ENCODE measurements at regions not wholly inside any gene's neighbourhood (a gene's known extent, or its start where the extent isn't known, plus 50 kb on each side); places are given as distances from the start of the nearest gene placed in this dataset.

DNA sequence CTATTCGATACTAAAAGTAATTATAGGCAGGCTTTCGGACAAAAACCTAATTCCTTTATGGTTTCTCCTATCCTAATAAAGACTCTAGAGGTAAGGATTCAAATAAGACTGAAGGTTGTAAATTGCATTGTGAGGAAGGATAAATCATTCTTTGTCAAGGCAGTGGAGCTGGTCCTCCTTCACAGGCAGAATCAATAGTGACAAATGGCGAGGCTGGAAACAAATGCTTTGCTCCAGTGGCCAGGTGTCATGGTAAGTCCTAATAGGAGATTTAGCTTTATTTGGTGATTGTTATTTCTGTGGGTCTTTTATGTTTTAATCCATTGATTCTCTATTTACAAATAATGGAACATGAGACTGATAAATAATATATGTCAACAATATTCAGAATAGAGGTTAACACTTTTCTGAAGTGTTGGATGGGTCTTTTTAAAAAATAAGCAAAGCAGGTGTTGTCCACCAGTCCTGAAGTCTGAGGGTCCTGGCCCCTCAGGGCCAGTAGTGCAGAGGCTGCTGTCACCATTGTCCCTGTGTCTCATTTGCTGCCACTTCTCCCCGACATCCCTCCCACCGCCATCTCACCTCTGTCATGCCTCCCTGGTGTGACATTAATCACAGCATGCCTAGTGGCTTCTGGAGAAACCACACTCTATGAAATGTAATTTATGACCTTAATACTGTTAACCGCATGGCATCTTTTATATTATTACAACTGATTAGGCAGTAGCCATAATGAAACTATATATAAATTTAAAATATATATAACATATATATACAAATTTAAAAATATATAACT lies 120.9 kb upstream of the MAGI3 start:
- TF ChIP-seq CTCF (IDR thresholded peaks at IDR 0.05) = no peak
- TF ChIP-seq POLR2A (IDR thresholded peaks at IDR 0.05) = no peak

Data from Peyer's patch (tissue), 4 donors.